ENCODE measurements at regions not wholly inside any gene's neighbourhood (a gene's known extent, or its start where the extent isn't known, plus 50 kb on each side); places are given as distances from the start of the nearest gene placed in this dataset.

GRCh38 chr12:91819132-91819447 is 326.6 kb downstream of the BTG1 start:
- TF ChIP-seq EZH2 (IDR thresholded peaks at IDR 0.05; ENCODE audit: insufficient read depth, low read length) = no peak
- TF ChIP-seq, protein P1, sequence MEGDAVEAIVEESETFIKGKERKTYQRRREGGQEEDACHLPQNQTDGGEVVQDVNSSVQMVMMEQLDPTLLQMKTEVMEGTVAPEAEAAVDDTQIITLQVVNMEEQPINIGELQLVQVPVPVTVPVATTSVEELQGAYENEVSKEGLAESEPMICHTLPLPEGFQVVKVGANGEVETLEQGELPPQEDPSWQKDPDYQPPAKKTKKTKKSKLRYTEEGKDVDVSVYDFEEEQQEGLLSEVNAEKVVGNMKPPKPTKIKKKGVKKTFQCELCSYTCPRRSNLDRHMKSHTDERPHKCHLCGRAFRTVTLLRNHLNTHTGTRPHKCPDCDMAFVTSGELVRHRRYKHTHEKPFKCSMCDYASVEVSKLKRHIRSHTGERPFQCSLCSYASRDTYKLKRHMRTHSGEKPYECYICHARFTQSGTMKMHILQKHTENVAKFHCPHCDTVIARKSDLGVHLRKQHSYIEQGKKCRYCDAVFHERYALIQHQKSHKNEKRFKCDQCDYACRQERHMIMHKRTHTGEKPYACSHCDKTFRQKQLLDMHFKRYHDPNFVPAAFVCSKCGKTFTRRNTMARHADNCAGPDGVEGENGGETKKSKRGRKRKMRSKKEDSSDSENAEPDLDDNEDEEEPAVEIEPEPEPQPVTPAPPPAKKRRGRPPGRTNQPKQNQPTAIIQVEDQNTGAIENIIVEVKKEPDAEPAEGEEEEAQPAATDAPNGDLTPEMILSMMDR (IDR thresholded peaks at IDR 0.05; ENCODE audit: insufficient read depth, low read depth, low read length) = no peak
